ENCODE measurements at regions not wholly inside any gene's neighbourhood (a gene's known extent, or its start where the extent isn't known, plus 50 kb on each side); places are given as distances from the start of the nearest gene placed in this dataset.
A peak's percentile ranks its signal among the peaks of the same experiment; 100 is the strongest.

GRCh38 chr7:41404375-41405074 is 298.4 kb downstream of the INHBA start:
- H3K27ac ChIP-seq (ENCODE audit: low read depth in 1 of 2, low read length in 2 of 2): peak overlapping the region; percentile 34 to 39
- 31% methylated on average over 3 of the region's 3 CpGs for WGBS

More at GRCh38 chr7:41404375-41405074, 298.4 kb downstream of the INHBA start:
- no peak for DNase-seq (ENCODE audit: low spot score)
- Histone ChIP-seq H3K27me3 (ENCODE audit: control insufficient read depth in 4 of 4, insufficient read depth in 4 of 4, low read length in 3 of 4) (no peaks in the 10 kb centered on the region), H3K9me3 (ENCODE audit: control insufficient read depth in 4 of 4, low read length in 3 of 4) (no peaks in the 10 kb centered on the region), H3K36me3 (ENCODE audit: control insufficient read depth in 4 of 4, insufficient read depth in 3 of 4, low read depth in 1 of 4, low read length in 3 of 4) (no peaks in the 10 kb centered on the region), H3K9ac (ENCODE audit: low read depth in 1 of 2, low read length in 2 of 2) (peak overlapping the region in 1 of 2 donors; percentile 12), H3K4me1 (ENCODE audit: control insufficient read depth in 4 of 4, insufficient read depth in 4 of 4, low read length in 3 of 4) (peaks cover 0 to 12% (median 5%) of the 10 kb centered on the region in 4 donors), H3K4me3 (ENCODE audit: low read depth in 1 of 3, low read length in 3 of 3) (no peak overlapping the region)
- TF ChIP-seq TAF1 (conservative IDR thresholded peaks at IDR 0.05): no peak
- TF ChIP-seq YY1 (IDR thresholded peaks at IDR 0.05): peak; percentile 42
- no peak for TF ChIP-seq FOXA1 (IDR thresholded peaks at IDR 0.05)
- no peak for TF ChIP-seq CTCF (IDR thresholded peaks at IDR 0.05; ENCODE audit: low read depth, low read length, missing input control)
- TF ChIP-seq MAX (IDR thresholded peaks at IDR 0.05): peak; percentile 94
- peak; percentile 55 to 62 for TF ChIP-seq HNF4A (conservative IDR thresholded peaks at IDR 0.05)
- no peak for TF ChIP-seq ZBTB33 (IDR thresholded peaks at IDR 0.05)
- peak; percentile 66 for TF ChIP-seq SP1 (IDR thresholded peaks at IDR 0.05)
- TF ChIP-seq NR2F2 (IDR thresholded peaks at IDR 0.05): peak; percentile 25
- peak; percentile 83 to 85 for TF ChIP-seq RXRA (IDR thresholded peaks at IDR 0.05)
- peak in 1 of 2 donors; percentile 20 for TF ChIP-seq JUND (IDR thresholded peaks at IDR 0.05)
- peak; percentile 52 to 53 for TF ChIP-seq RAD21 (IDR thresholded peaks at IDR 0.05)
- TF ChIP-seq GABPA (IDR thresholded peaks at IDR 0.05 in 1 of 2, conservative IDR thresholded peaks at IDR 0.05 in 1 of 2): no peak
- peak; percentile 24 for TF ChIP-seq FOXA2 (IDR thresholded peaks at IDR 0.05)
- peak; percentile 21 for TF ChIP-seq HNF4G (IDR thresholded peaks at IDR 0.05)
- peak in 1 of 2 donors; percentile 71 for TF ChIP-seq EGR1 (IDR thresholded peaks at IDR 0.05; ENCODE audit: low read depth in 2 of 2)
- TF ChIP-seq ATF3 (IDR thresholded peaks at IDR 0.05): no peak
- TF ChIP-seq REST (IDR thresholded peaks at IDR 0.05): no peak

Measured in liver (tissue), 8 donors.